Myocyte (in vitro differentiated cells): ENCODE measurements at regions not wholly inside any gene's neighbourhood (a gene's known extent, or its start where the extent isn't known, plus 50 kb on each side); places are given as distances from the start of the nearest gene placed in this dataset.
A peak's percentile ranks its signal among the peaks of the same experiment; 100 is the strongest.

Experiments used
- DNase-seq: peaks from one replicate; pipeline ENCODE4 v3.0.0-alpha.2; 2012; ENCODE audit warnings: low read depth

DNA sequence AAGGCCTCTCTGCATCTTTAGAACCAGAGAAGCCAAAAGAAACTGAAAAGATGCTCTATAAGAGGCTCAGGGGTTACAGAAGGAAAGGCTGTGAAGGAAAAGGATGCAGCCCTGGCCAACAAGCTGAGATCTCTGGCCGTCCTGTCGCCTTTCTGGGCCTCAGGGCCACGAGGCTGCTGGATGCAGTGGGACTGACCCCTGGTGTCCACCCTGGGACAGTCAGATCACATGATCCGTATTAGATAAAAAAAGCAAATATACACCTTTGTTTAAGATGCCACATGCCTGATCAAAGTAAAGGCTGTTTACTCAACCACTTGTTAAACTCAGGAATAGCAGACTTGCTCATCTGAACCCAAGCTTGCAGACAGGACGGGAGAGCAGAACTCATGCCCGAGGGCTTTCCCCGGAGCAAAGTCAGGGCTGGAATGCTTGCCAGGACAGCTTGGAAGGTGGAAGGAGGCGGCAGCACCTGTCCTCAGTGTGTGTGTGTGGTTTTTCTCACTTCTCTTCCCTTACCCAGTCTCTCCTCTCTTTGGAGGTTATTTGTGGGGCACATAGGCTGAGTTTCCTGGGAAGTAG lies 206.5 kb upstream of the TSHZ3 start:
- no peak for DNase-seq

DNA sequence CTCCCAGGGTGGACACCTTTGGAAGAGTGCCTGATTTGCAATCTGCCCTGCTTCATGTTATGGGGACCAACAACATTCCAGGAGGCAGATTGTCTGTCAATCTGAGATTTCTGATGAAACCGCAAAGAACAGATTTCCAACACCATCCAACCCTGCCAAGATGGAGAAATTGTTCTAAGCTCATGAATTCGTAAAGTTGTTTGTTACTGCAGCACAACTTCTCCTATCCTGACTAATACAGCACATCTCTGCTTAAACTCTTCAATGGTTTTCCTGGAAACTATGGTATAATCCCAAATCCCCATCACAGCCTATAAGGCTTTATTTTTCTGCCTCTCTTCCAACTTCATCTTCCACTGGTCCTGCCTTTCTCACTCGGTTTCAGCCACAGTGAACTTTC lies 210.3 kb upstream of the TSHZ3 start:
- DNase-seq = no peak

DNA sequence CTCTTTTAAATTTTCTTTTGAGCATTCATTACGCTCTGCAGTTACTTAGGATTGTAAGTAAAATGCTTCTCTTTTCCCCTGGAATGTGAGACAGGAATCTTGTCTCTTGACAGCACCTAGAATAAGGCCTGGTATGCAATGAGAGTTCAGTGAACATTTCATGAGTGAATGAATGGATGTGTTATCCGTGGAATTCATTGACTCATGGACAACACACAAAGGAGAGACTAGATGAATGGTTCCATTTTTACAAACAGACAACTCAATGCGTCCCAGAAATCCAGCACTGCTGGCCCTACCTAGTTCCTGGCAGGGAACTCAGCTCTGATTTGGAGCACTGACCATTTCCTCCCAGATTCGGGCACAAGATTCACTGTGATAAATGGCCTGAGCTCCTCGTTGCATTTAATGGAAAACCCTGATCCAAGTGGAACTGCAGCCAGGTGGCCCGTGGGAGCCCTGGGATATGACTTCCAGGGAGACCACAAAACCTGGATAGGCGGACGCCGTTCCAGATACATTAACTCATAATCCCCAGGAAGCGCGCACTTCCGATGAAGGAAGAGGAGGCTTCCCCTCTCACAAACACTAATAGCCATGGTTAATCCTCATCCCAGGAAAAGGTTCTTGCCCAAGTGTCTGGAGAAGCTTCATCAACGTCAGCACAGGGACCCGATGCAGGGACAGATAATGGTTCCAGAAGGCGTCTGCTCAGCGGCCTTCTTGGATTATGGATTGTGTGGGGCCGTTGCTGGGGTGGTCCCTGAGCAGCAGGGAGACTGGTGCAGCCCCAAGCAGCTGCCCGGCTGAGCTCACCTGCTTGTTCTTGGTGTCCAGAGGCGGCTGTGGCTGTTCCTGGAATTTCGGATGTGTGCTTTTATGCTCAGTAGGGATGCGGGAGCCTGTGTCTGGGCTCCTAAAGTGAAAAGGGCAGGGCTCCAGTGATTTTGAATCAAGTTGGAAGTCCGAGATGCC lies 211.1 kb upstream of the TSHZ3 start:
- DNase-seq = no peak

DNA sequence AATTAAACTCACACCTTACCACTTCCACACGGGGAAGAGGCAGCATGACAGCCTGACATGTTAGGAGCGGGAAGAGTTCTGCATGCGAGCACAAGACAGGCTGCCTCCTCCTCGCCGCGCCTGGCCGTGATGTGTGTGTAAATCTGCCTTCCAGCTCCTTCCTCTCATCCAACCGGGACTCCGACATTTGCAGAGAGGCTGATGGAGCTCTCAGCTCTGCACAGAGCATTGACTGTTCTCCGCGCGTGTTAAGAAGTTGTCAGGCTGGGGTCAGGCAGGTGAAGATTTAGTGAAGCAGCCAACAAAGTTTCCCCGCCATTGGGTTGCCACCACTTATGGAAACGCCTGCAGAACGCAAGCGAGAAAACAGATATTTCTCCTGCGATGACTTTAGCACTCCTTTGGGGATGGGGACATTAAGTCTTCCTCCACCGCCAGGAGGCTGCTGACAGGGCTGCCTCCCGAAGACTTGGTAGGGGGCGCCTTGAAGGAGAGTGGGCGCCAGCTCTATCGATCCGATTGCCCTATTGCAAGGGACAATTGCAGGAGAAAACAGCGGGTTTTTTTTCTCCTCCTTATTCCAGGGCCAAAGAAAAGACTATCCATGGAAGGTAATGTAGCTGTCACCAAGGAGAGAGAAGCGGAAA lies 213.9 kb upstream of the TSHZ3 start:
- DNase-seq = no peak

DNA sequence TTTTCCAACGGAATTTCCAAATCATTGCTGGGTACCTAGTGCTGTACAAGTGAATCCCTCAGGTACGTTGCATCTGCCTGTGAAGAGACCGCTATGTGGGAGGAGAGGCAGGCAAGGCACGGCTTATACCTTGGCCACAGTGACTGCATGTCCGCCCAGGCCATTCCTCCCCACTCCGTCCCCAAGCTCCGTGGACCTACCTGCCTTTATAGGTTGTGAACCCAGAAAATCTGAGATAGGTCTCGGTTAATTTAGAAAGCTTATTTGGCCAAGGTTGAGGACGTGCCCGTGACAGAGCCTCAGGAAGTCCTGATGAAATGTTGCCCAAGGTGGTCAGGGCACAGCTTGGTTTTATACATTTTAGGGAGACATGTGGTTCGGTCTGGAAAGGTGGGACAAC lies 218.5 kb upstream of the TSHZ3 start:
- DNase-seq = no peak

DNA sequence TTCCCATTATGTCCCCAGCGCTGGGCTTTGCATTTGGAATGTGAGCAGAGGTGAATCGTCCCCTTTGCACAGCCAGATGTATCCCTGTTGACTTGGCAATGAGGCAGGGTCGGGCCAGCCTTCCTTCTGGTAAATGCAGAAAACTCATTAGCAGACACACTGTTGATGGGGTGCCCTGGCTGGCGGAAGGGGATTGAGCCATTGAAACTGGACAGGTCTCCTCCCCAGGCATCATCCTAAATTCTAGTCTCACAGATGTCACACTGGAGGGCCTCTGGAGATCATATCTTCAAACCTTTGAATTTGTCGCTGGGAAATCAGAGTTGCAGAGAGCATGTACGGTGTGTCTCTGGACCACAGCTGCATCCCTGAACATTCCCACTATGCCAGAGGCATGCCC lies 219.5 kb upstream of the TSHZ3 start:
- DNase-seq = no peak

DNA sequence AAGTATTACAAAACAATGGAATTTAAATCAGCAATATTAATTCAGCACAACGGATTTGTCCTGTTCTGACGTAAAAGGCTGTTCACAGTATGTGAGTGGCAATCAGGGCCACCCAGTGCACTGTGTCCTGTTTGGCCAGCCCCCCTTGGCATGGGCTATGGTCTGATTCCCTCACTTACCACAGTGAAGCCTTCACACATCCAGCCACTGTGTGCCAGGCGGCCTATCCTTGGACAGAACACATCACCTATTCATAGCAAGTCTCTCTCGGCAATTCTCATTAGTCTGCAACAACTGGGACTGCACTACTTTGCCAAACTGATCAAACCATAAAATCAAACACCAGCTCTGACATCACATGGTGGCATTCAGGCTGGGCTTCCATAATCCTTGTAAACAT lies 221.5 kb upstream of the TSHZ3 start:
- DNase-seq = no peak

DNA sequence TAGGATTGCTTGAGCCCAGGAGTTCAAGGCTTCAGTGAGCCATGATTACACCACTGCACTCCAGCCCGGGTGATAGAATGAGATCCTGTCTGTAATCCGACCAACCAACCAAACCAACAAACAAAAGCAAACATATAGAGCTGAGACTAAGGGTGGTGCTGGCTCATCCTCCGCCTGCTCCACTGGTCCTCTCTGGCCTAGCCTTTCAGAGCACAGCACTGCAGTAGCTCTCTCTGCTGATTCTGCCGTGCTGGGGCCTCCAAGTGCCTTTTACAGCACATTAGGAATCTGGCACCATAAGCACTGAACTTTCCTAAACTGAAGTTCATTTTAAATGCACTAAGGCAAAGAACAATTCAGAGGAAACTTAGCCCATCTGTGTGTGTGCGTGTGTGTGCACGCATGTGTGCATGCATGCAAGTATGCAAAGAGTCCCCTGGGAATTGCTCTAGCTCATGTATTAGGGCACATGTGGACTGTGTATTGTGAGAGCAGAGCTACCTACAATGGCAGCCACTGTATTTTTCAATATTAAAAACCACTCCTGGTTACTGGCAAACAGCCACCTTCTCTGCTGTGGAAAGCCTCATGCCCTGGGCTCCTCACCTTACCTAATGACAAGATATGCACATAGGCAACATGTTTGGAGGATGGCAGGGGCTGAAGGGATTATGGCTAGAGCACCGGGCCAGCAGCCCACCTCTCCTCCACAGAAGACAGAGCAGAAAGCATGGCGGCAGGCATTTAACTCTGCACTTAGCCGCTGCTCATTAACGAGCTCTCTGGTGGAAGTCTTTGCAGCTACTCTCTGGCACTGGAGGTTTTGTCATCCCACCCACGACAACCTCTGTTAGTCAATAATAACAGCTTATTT lies 223.1 kb upstream of the TSHZ3 start:
- no peak for DNase-seq

DNA sequence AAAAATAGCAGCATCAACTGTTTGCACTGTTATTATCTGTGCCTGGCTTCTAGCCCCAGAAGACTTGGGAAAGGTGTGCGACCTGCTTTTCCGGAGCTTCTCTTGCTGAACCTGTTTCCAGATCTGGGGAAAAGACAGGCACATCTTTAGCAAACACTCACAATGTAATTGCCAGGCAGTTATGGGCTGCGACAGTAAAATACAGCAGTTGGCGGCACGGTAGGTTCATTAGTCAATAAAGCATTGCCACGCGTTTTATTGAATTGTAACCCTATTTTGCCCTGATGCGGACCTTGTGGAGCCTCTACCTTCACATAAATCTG lies 223.7 kb upstream of the TSHZ3 start:
- no peak for DNase-seq

DNA sequence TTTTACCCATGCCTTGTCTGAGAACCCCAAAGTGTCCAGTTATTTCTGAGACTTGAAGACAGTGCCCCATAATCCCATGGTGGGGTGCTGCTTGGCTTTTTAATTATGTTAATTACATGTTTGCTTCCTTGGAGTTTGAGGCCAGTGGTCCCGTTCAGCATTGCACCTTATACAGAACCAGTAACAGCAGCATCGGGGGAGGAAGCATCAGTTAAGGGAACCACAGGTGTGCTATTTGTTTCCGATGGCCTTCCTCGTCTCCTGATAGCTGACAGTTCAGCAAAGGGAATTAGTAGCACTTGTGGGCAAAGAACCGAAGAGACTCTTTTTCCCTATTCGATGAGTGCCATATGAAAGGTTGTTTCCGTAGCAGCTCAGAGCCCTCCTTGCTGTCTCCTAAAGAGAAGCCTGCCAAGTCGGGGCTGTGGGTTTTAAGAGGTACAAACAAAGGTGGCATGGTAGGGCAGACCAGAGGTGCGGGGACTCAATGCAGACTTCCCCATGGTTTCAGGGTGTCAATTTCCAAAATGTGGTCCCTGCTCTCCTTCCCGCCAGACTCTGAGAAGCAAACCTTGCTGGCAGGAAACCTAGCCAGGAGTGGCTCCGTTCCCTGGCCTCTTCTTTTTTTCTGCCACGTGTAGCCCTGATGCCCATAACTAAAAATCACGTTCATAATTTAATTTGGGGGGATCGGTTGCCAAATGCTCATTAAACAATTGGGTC lies 225.2 kb upstream of the TSHZ3 start:
- no peak for DNase-seq

DNA sequence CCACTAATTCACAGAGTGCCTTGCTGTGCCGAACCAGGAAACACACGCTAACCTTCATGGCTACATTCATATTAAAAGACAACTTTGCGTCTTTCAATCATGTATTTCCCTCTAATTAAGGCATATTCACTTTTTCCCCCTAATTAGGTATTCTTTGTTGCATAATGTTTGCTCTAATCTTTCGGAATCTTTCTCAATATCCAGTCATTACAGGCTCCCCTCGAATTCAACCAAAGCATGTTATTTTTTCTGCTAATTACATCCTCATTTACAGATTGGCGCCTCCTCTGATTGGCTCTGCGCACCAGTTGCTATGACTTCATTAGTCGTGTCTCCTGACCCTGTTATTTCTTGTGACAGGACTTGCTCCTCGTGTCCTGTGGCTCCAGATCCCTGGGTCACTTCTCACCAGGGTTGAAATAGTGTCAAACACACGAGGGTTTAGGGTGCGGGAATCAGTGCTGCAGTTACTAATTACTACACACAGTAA lies 226.7 kb upstream of the TSHZ3 start:
- no peak for DNase-seq

DNA sequence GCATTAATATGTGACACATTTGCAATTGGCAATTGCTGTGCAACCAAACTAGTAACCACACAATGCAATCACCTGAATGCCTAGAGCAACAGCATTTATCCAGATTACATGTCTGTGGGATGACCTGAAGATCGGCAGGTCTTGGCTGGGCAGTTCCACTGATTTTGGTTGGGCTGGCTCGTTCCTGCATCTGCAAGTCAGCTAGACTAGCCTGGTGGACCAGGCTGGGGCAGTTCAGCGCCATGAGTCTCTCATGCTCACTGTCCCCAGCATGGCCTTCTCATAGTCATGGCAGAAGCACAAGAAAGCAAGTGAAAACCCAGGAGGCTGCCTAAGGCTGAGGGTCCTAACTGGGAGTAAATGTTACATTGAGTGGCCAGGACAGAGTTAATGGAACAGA lies 229.1 kb upstream of the TSHZ3 start:
- DNase-seq = no peak

DNA sequence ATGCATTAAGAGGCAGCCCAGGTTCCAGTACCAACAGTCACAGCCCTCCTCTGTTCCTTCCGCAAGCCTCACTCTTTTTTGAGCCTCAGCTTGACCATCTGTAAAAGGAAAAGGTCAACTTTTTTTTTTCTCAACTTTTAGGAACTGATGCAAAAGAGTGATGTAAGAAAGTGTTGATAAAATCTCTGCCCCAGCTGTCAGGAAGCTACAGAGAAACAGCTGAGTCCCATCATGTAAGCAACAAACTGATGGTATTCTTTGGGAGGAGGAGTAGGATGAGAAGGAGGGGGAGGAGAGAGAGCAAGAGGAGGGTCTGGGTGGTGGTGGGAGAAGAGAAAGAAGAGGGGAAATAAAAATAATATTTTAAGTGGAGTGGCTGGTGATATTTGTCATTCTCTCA lies 233.9 kb upstream of the TSHZ3 start:
- peak; percentile 2 for DNase-seq

DNA sequence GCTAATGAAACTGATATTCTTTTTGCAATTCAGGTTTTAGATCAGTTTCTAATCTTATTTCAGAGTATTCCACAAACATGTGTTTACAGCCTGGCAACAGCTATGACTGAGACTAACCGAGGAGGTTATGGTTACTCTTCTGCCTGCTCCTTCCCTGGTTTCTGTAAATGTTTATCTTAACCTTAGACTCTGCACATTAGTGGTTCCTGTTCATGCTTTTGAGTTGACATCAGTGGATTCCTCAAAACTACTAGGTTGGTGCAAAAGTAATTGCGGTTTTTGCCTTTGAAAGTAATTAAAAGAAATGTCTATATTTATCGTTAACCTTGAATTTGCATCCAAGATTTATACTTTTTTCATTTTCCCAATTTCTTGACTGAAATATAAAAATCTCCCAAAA lies 237.0 kb upstream of the TSHZ3 start:
- DNase-seq = no peak

DNA sequence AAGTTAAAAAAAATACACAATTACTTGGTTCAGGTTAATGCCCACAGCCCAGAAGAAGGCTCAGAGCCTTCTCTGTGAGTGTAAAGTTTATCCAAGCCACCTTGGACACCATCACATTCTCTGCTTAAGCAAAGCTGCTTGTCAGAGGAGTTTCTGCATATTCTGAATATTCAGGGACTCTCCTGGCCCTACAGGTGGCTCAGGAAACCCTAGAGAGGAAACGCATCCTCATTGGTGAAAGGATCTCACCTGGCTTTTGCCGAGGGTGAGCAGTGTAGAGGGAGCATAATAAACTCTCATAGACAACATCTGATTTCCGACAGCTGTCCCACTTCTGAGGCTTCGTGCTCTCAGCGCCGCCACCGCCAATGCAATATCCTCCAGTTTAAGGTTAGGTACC lies 239.9 kb upstream of the TSHZ3 start:
- DNase-seq = no peak

DNA sequence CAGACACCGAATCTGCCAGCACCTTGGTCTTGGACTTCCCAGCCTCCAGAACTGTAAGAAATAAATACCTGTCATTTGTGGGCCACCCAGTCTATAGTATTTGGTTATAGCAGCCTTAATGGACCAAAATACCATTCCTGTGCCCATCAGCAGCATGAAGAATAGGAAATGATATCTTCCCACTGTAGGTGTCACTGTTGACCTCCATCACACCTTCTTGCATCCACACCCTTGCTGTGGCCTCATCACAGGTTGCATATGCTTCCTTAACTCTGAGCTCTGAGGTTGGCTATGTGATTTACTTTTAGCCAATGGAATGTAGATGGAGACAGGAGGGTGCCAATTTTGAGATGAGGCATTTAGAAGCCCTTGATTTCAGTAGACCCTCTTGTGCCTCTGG lies 242.0 kb upstream of the TSHZ3 start:
- peak; percentile 3 for DNase-seq

DNA sequence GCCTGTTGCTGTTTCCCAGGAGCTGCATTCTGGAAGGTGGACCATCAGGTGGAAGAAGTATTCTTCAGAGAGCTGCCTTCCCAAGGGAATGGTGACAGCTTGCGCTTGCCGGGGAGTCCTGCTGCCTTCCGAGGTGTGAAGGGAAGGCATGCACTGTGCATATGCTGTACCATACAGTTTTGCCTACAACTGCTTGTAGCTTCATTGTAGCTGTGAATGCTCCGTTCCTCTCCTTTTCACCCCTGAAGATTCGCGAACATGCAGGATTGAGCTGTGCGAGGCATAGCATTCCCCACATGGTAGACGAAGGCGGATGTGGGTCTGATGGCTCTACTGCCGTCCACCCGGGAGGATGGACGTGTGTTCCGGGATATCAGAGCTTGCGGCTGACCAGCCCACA lies 243.2 kb upstream of the TSHZ3 start:
- no peak for DNase-seq

DNA sequence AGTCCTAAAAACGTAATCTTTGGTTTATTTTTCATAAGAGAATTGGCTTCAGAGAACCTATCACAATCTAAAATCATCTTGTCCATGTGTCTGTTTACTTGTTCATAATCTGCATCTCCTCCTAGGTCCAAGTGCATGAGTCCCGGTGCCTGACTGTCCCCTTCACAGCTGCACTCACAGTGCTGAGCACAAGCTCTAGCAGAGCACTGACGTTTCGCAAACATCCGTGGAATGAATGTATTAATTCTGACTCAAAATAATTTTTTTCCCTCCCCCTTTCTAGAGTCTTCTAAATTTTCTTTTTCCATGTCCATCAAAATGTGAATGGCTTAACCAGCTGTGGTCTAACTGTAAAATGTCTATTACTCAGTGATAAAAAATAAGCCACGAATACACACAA lies 245.5 kb upstream of the TSHZ3 start:
- DNase-seq = no peak

DNA sequence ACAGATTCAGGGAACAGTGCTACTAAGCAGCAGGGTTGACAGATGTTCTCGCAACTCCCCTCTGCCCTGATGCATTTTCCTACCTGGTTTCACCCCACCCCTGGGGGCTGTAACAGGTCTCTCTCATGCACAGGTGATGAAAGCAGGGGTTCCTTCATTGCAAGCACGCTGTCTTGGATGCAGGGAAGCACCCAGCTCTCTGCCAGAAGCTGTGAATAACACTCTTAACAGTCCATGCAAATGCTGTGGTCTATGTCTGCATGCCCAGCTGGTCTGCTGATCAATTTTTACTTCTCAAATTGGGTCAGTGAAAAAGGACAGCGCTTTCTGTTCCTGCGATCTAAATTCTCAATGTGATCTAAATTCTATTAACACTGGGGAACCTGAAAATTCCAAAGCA lies 246.3 kb upstream of the TSHZ3 start:
- no peak for DNase-seq

DNA sequence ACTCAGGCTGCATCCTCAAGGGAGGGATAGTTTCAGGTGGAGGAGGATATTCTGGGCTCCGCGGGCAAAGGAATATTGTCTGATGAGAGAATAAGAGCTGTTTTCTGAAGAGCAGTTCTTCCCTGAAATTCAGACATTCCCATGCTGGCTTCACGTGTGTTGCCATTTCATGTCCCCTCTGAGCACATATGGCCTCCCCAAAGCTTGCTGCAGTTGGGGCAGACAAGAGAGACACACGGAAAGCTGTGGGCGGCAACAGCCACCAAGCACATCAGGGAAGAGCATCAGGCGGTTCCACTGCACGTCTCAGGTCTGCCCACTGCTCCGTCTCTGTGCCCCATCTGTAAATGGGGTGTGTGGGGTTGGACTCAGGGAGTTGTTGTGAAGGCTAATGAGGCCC lies 247.5 kb upstream of the TSHZ3 start:
- DNase-seq = no peak

DNA sequence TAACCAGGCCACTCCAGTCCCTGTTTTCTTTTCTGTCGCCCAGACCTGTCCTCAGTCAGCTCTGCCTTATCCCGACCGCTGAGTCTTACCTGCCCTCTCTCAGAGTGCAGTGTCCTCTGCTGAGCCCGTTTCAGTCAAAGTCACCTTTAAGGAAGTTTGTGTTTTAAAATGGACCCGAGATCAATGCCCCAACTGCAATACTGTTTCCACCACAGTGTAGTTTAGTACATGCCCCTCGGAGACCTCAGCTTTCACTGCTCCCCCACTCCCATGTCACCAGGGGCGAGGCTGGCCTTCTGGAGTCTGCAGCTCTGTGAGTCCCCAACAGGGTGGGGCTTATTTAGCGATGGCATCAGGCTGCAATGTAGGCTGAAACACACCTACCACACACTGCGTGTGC lies 248.4 kb upstream of the TSHZ3 start:
- DNase-seq = no peak
